ENCODE measurements at regions not wholly inside any gene's neighbourhood (a gene's known extent, or its start where the extent isn't known, plus 50 kb on each side); places are given as distances from the start of the nearest gene placed in this dataset.

- TF ChIP-seq, protein P1, sequence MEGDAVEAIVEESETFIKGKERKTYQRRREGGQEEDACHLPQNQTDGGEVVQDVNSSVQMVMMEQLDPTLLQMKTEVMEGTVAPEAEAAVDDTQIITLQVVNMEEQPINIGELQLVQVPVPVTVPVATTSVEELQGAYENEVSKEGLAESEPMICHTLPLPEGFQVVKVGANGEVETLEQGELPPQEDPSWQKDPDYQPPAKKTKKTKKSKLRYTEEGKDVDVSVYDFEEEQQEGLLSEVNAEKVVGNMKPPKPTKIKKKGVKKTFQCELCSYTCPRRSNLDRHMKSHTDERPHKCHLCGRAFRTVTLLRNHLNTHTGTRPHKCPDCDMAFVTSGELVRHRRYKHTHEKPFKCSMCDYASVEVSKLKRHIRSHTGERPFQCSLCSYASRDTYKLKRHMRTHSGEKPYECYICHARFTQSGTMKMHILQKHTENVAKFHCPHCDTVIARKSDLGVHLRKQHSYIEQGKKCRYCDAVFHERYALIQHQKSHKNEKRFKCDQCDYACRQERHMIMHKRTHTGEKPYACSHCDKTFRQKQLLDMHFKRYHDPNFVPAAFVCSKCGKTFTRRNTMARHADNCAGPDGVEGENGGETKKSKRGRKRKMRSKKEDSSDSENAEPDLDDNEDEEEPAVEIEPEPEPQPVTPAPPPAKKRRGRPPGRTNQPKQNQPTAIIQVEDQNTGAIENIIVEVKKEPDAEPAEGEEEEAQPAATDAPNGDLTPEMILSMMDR (IDR thresholded peaks at IDR 0.05; ENCODE audit: low read length), result no peak
- no peak for TF ChIP-seq EZH2 (IDR thresholded peaks at IDR 0.05; ENCODE audit: borderline replicate concordance, low read length)
Measured at GRCh38 chr17:71638668-71639067, 482.2 kb upstream of the SOX9 start.

All from OCI-LY1 (cell line).